ENCODE measurements at regions not wholly inside any gene's neighbourhood (a gene's known extent, or its start where the extent isn't known, plus 50 kb on each side); places are given as distances from the start of the nearest gene placed in this dataset.
"Not testable (repeated sequence)": the region's sequence is repeated elsewhere in the genome, so short reads cannot be mapped to it uniquely, and the experiment has no call there.

DNA sequence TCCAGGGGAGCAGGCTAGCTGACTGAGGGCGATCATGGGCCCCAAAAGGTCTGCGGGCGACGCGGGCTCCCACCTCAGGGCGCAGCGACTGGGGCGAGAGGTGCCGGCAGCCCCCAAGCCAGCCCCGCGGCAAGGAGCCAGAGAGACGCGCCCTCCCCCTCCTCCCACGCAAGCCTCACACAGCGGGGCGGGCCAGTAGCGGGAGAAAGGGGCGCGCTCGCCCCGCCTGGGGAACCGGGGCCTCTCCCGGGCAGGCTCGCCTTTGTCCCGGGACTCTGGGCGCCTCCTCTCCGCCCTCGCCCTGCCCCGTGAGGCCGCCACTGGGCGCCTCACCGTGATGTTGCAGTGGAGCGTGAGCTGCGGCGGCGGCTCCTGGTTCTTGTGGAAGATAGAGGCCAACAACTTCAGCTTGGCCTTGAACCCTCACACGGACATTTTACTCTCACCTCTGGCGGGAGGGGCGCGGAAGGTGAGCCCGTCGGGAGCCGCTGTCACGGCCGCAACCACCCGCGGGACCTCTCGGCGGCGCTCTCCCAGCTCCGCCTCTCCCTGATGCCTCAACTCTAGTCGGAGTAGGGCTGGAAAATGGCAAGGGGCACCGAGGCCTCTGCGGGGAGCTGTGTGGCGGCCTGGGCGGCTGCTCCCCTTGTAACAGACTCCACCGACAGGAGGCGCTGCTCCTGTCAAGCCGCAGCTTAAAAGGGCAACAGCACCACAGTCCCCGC lies 100.5 kb upstream of the ZSCAN2 start:
- H3K9me2 ChIP-seq (ENCODE audit: insufficient read depth); H2AFZ ChIP-seq; intact Hi-C loops (cut with micrococcal nuclease; ENCODE audit: unreplicated experiment); POLR2A ChIA-PET (ENCODE audit: unreplicated experiment); H4K20me1 ChIP-seq (ENCODE audit: insufficient read depth); BruUV-seq (replicated peaks); H3K36me3 ChIP-seq (ENCODE audit: low read depth); H3K4me2 ChIP-seq; H3K27me3 ChIP-seq (ENCODE audit: insufficient read depth, low read depth); H3K79me2 ChIP-seq (ENCODE audit: low read depth); H3K4me3 ChIP-seq; H3K9me3 ChIP-seq (ENCODE audit: insufficient read depth, low read depth); H3F3A ChIP-seq (ENCODE audit: insufficient read depth, low read depth); H3K27ac ChIP-seq; CTCF ChIA-PET; H3K4me1 ChIP-seq (replicated peaks; ENCODE audit: insufficient read depth): not testable (repeated sequence)
- peak in 1 of 2 experiments; percentile 1 for DNase-seq

DNA sequence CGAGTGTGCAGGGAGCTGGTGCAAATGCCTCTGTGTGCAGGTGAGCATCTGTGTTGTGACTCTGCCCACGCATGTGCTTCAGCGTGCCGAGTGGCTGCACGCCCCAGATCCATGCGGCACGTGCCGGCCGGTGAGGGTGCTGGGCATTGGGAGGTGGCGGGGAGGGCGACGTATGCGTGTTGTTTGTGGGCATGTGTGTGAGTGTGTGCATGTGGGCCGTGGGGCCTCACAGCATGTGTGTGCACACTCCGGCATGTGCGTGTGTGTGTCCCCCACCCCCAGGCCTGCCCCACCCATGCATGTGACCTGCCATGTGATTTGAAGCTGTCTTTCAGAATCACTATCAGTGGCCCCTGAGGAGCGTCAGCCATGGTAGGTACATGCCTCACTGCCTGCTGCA lies 97.7 kb upstream of the ZSCAN2 start:
- H3K4me1 ChIP-seq (replicated peaks; ENCODE audit: insufficient read depth); H3K9me3 ChIP-seq (ENCODE audit: insufficient read depth, low read depth); H3K9me2 ChIP-seq (ENCODE audit: insufficient read depth); BruUV-seq (replicated peaks); H3K36me3 ChIP-seq (ENCODE audit: low read depth); H3K27me3 ChIP-seq (ENCODE audit: insufficient read depth, low read depth); CTCF ChIA-PET; POLR2A ChIA-PET (ENCODE audit: unreplicated experiment); H3K79me2 ChIP-seq (ENCODE audit: low read depth); H3K27ac ChIP-seq; H3K4me3 ChIP-seq; H3F3A ChIP-seq (ENCODE audit: insufficient read depth, low read depth); intact Hi-C loops (cut with micrococcal nuclease; ENCODE audit: unreplicated experiment); H3K4me2 ChIP-seq; H4K20me1 ChIP-seq (ENCODE audit: insufficient read depth); DNase-seq; H2AFZ ChIP-seq: not testable (repeated sequence)

DNA sequence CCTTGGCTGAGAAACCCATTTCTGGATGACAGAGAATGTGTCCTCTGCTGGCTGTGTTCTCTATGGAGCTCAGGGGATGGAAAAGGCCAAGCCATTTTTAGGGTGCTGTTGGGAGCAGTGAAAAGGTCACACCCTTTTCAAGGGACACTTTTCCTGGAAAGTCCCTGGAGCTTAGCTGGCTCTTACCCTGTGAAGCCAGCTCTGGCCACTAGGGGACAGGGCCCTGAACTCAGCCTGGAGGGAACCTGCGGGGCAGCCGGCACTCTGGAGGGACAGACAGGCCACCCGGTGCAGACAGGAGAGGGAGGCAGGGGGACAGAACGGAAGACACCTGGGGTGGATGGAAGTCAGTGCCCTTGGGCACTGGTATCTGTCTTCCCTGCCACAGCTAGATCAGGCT lies 95.3 kb upstream of the ZSCAN2 start:
- H3K4me1 ChIP-seq (replicated peaks; ENCODE audit: insufficient read depth); intact Hi-C loops (cut with micrococcal nuclease; ENCODE audit: unreplicated experiment); H3K9me3 ChIP-seq (ENCODE audit: insufficient read depth, low read depth); H3K36me3 ChIP-seq (ENCODE audit: low read depth); H4K20me1 ChIP-seq (ENCODE audit: insufficient read depth); H2AFZ ChIP-seq; H3K4me2 ChIP-seq; H3K27ac ChIP-seq; H3K9me2 ChIP-seq (ENCODE audit: insufficient read depth); POLR2A ChIA-PET (ENCODE audit: unreplicated experiment); BruUV-seq (replicated peaks); H3K27me3 ChIP-seq (ENCODE audit: insufficient read depth, low read depth); H3K79me2 ChIP-seq (ENCODE audit: low read depth); DNase-seq; H3K4me3 ChIP-seq; H3F3A ChIP-seq (ENCODE audit: insufficient read depth, low read depth); CTCF ChIA-PET: not testable (repeated sequence)

DNA sequence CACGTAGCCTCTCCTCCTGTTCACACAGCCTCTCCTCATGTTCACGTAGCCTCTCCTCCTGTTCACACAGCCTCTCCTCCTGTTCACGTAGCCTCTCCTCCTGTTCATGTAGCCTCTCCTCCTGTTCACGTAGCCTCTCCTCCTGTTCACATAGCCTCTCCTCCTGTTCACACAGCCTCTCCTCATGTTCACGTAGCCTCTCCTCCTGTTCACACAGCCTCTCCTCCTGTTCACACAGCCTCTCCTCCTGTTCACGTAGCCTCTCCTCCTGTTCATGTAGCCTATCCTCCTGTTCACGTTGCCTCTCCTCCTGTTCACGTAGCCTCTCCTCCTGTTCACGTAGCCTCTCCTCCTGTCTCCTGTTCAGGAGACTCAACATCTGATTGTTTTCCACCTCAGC lies 88.5 kb upstream of the ZSCAN2 start:
- H3K4me1 ChIP-seq (replicated peaks; ENCODE audit: insufficient read depth); intact Hi-C loops (cut with micrococcal nuclease; ENCODE audit: unreplicated experiment); BruUV-seq (replicated peaks): not testable (repeated sequence)

DNA sequence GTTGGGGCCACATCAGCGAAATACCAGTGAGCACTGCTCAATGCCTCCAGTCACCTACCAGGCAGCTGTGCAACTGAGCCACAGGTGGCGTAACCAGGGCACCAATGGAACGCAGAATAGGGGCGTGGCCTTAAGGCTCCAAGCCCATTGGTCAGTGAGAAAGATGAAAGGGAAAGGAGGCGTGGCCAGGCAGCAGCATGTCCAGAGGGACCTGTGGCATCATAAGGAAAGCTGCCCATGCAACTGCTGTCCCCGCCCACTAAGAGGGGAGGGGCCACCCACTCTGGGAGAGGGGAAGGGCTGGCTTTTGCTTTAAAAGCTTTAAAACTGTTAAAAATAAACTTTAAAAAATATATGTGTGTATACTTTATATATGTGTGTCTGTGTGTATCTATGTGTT lies 84.0 kb upstream of the ZSCAN2 start:
- H3K79me2 ChIP-seq (ENCODE audit: low read depth); H4K20me1 ChIP-seq (ENCODE audit: insufficient read depth); CTCF ChIA-PET; POLR2A ChIA-PET (ENCODE audit: unreplicated experiment); intact Hi-C loops (cut with micrococcal nuclease; ENCODE audit: unreplicated experiment); H3K9me3 ChIP-seq (ENCODE audit: insufficient read depth, low read depth); H3K4me1 ChIP-seq (replicated peaks; ENCODE audit: insufficient read depth); H2AFZ ChIP-seq; H3K9me2 ChIP-seq (ENCODE audit: insufficient read depth); H3K4me3 ChIP-seq; H3K27me3 ChIP-seq (ENCODE audit: insufficient read depth, low read depth); BruUV-seq (replicated peaks); H3K27ac ChIP-seq; H3F3A ChIP-seq (ENCODE audit: insufficient read depth, low read depth); H3K36me3 ChIP-seq (ENCODE audit: low read depth); H3K4me2 ChIP-seq: not testable (repeated sequence)
- DNase-seq = peak in 1 of 2 experiments; percentile 3

More for the DNA sequence above, 88.5 kb upstream of the ZSCAN2 start:
- H3K4me2 ChIP-seq; H3K4me3 ChIP-seq; H3K79me2 ChIP-seq (ENCODE audit: low read depth); H3K9me3 ChIP-seq (ENCODE audit: insufficient read depth, low read depth); H3K27me3 ChIP-seq (ENCODE audit: insufficient read depth, low read depth); POLR2A ChIA-PET (ENCODE audit: unreplicated experiment); H3K9me2 ChIP-seq (ENCODE audit: insufficient read depth); H3K36me3 ChIP-seq (ENCODE audit: low read depth); H3K27ac ChIP-seq; H2AFZ ChIP-seq; H3F3A ChIP-seq (ENCODE audit: insufficient read depth, low read depth); H4K20me1 ChIP-seq (ENCODE audit: insufficient read depth); DNase-seq; CTCF ChIA-PET: not testable (repeated sequence)

DNA sequence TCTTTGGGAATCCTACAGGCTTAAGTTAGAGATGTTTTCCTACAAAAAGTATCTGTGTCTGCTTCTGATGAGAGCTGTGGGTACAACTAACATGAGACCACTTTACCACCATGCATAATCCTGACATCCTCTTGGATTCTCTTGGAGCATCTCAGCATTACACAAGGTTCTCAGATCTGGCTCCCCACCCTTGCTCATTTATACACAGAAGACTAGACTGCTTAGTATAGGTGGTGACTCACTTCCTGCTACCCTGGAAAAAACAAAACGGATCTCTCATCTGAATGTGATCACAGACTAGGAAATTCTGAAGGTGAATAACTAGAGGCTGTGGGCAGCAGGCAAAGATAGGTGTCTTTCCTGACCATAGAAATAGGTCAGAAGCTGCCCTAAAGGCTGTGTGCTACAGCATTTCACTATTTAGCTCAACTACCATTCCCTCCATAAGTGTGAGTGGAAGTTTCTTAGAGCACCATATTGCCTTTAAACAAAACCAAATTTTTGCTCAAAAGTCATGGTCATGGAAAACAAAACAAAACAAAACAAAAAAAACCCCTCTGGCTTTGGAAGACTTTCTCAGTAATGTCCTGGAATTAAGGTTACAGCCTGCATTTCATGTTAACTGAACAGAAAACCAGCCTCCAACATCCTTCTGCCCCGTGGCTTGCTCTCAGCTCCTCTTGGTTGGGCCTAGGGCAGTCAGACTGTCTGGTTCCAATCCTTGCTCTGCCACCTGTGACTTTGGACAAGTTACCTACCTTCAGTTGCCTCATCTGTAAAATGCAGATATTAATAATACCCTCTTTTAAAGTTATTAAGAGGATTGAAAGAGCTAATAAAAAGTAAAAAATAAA lies 75.1 kb upstream of the ZSCAN2 start:
- not testable (repeated sequence) for H3K27ac ChIP-seq
- DNase-seq = peak in 1 of 2 experiments; percentile 8

DNA sequence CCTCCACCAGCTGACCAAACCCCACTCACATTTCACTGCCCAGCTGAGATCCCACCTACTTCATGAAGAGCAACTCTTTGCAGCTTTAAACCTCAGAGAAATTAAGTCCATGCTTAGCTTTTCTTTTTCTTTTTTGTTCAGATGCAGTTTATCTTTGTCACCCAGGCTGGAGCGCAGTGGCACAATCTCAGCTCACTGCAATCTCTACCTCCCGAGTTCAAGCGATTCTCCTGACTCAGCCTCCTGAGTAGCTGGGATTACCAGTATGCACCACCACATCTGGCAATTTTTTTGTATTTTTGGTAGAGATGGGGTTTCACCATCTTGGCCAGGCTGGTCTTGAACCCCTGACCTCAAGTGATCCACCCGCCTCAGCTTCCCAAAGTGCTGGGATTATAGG lies 70.1 kb upstream of the ZSCAN2 start:
- H3K36me3 ChIP-seq (ENCODE audit: low read depth); DNase-seq; BruUV-seq (replicated peaks); H3K27me3 ChIP-seq (ENCODE audit: insufficient read depth, low read depth); H3K79me2 ChIP-seq (ENCODE audit: low read depth); H3F3A ChIP-seq (ENCODE audit: insufficient read depth, low read depth); H3K9me3 ChIP-seq (ENCODE audit: insufficient read depth, low read depth); H3K4me2 ChIP-seq; H2AFZ ChIP-seq; H3K9me2 ChIP-seq (ENCODE audit: insufficient read depth); H3K4me3 ChIP-seq; H3K27ac ChIP-seq; CTCF ChIA-PET; H4K20me1 ChIP-seq (ENCODE audit: insufficient read depth); intact Hi-C loops (cut with micrococcal nuclease; ENCODE audit: unreplicated experiment); H3K4me1 ChIP-seq (replicated peaks; ENCODE audit: insufficient read depth): not testable (repeated sequence)
- POLR2A ChIA-PET (ENCODE audit: unreplicated experiment) = interaction anchor here (0.7 kb wide), 1 partner anchor 952 kb away, joined by 4 read pairs; no protein-coding TSS in a partner anchor

More for the DNA sequence above, 75.1 kb upstream of the ZSCAN2 start:
- H3K4me3 ChIP-seq; H3K79me2 ChIP-seq (ENCODE audit: low read depth); POLR2A ChIA-PET (ENCODE audit: unreplicated experiment); H3K36me3 ChIP-seq (ENCODE audit: low read depth); intact Hi-C loops (cut with micrococcal nuclease; ENCODE audit: unreplicated experiment); H4K20me1 ChIP-seq (ENCODE audit: insufficient read depth); CTCF ChIA-PET; H2AFZ ChIP-seq; H3F3A ChIP-seq (ENCODE audit: insufficient read depth, low read depth); H3K9me2 ChIP-seq (ENCODE audit: insufficient read depth); H3K4me2 ChIP-seq; H3K27me3 ChIP-seq (ENCODE audit: insufficient read depth, low read depth); H3K4me1 ChIP-seq (replicated peaks; ENCODE audit: insufficient read depth); H3K9me3 ChIP-seq (ENCODE audit: insufficient read depth, low read depth); BruUV-seq (replicated peaks): not testable (repeated sequence)
